HepG2 (cell line): ENCODE measurements at regions not wholly inside any gene's neighbourhood (a gene's known extent, or its start where the extent isn't known, plus 50 kb on each side); places are given as distances from the start of the nearest gene placed in this dataset.

Experiments used
- ATAC-seq: fragments of 200-7000 bp; cut with Tn5 transposase; 3 replicates; pipeline ENCODE4 v1.9.1; 2020; ENCODE audit warnings: mild to moderate bottlenecking, moderate library complexity
- BruUV-seq: library from RNA; stranded (reverse); fragments of 400-500 nt; replicated peaks from 2 replicates; lab custom pipeline; 2021; lab: Mats Ljungman, UMichigan
- CTCF ChIA-PET: fragments of 300-600 bp; formaldehyde crosslinking; extraction: SDS; loops from one replicate; lab custom pipeline; 2021; ENCODE audit warnings: low total read pairs, inconsistent platforms, low intra/inter-chr PET ratio; lab: Yijun Ruan, JAX
- POLR2A ChIA-PET: fragments of 350-600 bp; sonication (Branson Sonifier 250); formaldehyde crosslinking; loops from one replicate; lab custom pipeline; 2020; ENCODE audit warnings: antibody characterized with exemption, inconsistent platforms; lab: Yijun Ruan, JAX
- DNase-seq: peaks from one replicate; pipeline ENCODE4 v3.0.0-alpha.2; 2015; ENCODE audit warnings: low spot score
- FAIRE-seq: peaks from 3 replicates; lab custom pipeline; 2011; peaks lifted over from hg19 to GRCh38; lab: Jason Lieb, UNC
- H2AFZ ChIP-seq: one replicate; pipeline ENCODE4 v1.6.1; 2011; ENCODE audit warnings: low read length, inconsistent platforms
- H3K27ac ChIP-seq: fragments of 300-600 bp; 3 replicates; pipeline ENCODE4 v1.8.0; 2011; ENCODE audit warnings: mixed run types, mild to moderate bottlenecking, mixed read lengths, low read length, inconsistent platforms; ENCODE audit not compliant: insufficient read depth; ENCODE audit errors: extremely low read length
- H3K27me3 ChIP-seq, 2 experiments: fragments of 200-600 bp in 1 of 2; 2 replicates in 1 of 2; 3 replicates in 1 of 2; pipeline versions ENCODE4 v1.6.0 to v1.8.0; 2011; ENCODE audit warnings: low read length in 2 of 2, mild to moderate bottlenecking in 2 of 2, moderate library complexity in 2 of 2, inconsistent platforms in 1 of 2; ENCODE audit not compliant: insufficient read depth in 2 of 2, control insufficient read depth in 1 of 2
- H3K36me3 ChIP-seq, 2 experiments: fragments of 200-600 bp in 1 of 2; replicated peaks in 1 of 2; 2 replicates in 1 of 2; 3 replicates in 1 of 2; pipeline versions ENCODE4 v1.5.1 to v1.8.0; 2011; ENCODE audit warnings: low read length in 2 of 2, inconsistent platforms in 1 of 2; ENCODE audit not compliant: insufficient read depth in 2 of 2, control insufficient read depth in 1 of 2
- H3K4me1 ChIP-seq: 2 replicates; pipeline ENCODE4 v1.5.1; 2012; ENCODE audit warnings: low read length, inconsistent platforms; ENCODE audit not compliant: insufficient read depth
- H3K4me2 ChIP-seq: 2 replicates; pipeline ENCODE4 v1.6.0; 2011; ENCODE audit warnings: low read depth, low read length, inconsistent platforms
- H3K4me3 ChIP-seq, 3 experiments: fragments of 200-600 bp in 1 of 3; sonication (generic), shearing (Covaris generic) in 1 of 3; replicated peaks in 1 of 3; 2 replicates each; pipeline ENCODE4 v1.5.1; 2011 to 2016; ENCODE audit warnings: low read length in 3 of 3, inconsistent platforms in 2 of 3, low read depth in 2 of 3, mild to moderate bottlenecking in 2 of 3, control low read depth in 1 of 3, mixed read lengths in 1 of 3; ENCODE audit not compliant: insufficient read depth in 1 of 3
- H3K79me2 ChIP-seq: one replicate; pipeline ENCODE4 v1.6.1; 2011; ENCODE audit warnings: low read length, inconsistent platforms; ENCODE audit not compliant: insufficient read depth
- H3K9ac ChIP-seq: 2 replicates; pipeline ENCODE4 v1.6.0; 2011; ENCODE audit warnings: mild to moderate bottlenecking, low read depth, low read length, inconsistent platforms; ENCODE audit not compliant: insufficient read depth
- H3K9me3 ChIP-seq: 2 replicates; pipeline ENCODE4 v1.5.1; 2012; ENCODE audit warnings: mild to moderate bottlenecking, low read length
- H4K20me1 ChIP-seq: 2 replicates; pipeline ENCODE4 v1.6.0; 2011; ENCODE audit warnings: inconsistent platforms, mild to moderate bottlenecking, low read length, moderate library complexity; ENCODE audit not compliant: insufficient read depth
- DNMT3B ChIP-seq: conservative IDR thresholded peaks from 2 replicates; pipeline ENCODE4 v1.6.1; 2016; ENCODE audit warnings: missing biosample characterization, control low read depth
- ELF4 ChIP-seq: sonication (generic); formaldehyde crosslinking; IDR thresholded peaks from 2 replicates; pipeline ENCODE4 v1.5.0; 2020; ENCODE audit warnings: missing genetic modification reagents, mild to moderate bottlenecking, moderate library complexity, borderline replicate concordance
- IRF2 ChIP-seq: IDR thresholded peaks from 2 replicates; pipeline ENCODE4 v1.6.1; 2018; ENCODE audit warnings: missing genetic modification reagents, missing compliant biosample characterization
- MYC ChIP-seq: sonication (generic); formaldehyde crosslinking; IDR thresholded peaks from 2 replicates; pipeline ENCODE4 v1.9.0; 2021; ENCODE audit warnings: missing genetic modification reagents, borderline replicate concordance
- NFE2 ChIP-seq: sonication (generic); formaldehyde crosslinking; IDR thresholded peaks from 2 replicates; pipeline ENCODE4 v1.4.0; 2020; ENCODE audit warnings: missing genetic modification reagents
- PAWR ChIP-seq: sonication (generic); formaldehyde crosslinking; IDR thresholded peaks from 2 replicates; pipeline ENCODE4 v1.4.0; 2020; ENCODE audit warnings: missing genetic modification reagents, mild to moderate bottlenecking, borderline replicate concordance
- ZBTB1 ChIP-seq: sonication (generic); formaldehyde crosslinking; IDR thresholded peaks from 2 replicates; pipeline ENCODE4 v1.4.0; 2020; ENCODE audit warnings: missing genetic modification reagents, borderline replicate concordance
- ZBTB38 ChIP-seq: sonication (generic); formaldehyde crosslinking; IDR thresholded peaks from 2 replicates; pipeline ENCODE4 v1.5.1; 2020; ENCODE audit warnings: mild to moderate bottlenecking, missing genetic modification reagents
- ZNF672 ChIP-seq: sonication (generic); formaldehyde crosslinking; IDR thresholded peaks from 2 replicates; pipeline ENCODE4 v1.8.1; 2022; ENCODE audit warnings: missing genetic modification reagents
- ZNF678 ChIP-seq: sonication (generic); formaldehyde crosslinking; IDR thresholded peaks from 2 replicates; pipeline ENCODE4 v1.4.0; 2020; ENCODE audit warnings: mild to moderate bottlenecking, missing genetic modification reagents
- ZNF850 ChIP-seq: sonication (generic); formaldehyde crosslinking; conservative IDR thresholded peaks from 2 replicates; pipeline ENCODE4 v1.9.0; 2021; ENCODE audit warnings: mild to moderate bottlenecking, missing genetic modification reagents
- WGBS: methylation state at CpG from one replicate; pipeline ENCODE4 v1.1.6; 2017; ENCODE audit warnings: low lambda C conversion rate; 5-methylcytosine and 5-hydroxymethylcytosine counted together
- in situ Hi-C: cut with HindIII; loops from 2 replicates; pipeline ENCODE4 v1.10.0; 2017; ENCODE audit warnings: low pct_unique_long_range_greater_than_20kb; ENCODE audit not compliant: extremely low pct_ligation_motif_present
- intact Hi-C: fragments of 100-400 bp; cut with micrococcal nuclease; formaldehyde crosslinking; loops from one replicate; pipeline ENCODE4 v1.10.0; 2022; ENCODE audit not compliant: unreplicated experiment
- TF ChIP-seq, protein P1 (sequence below): sonication (generic); formaldehyde crosslinking; IDR thresholded peaks from 2 replicates; pipeline ENCODE4 v1.4.0; 2020; ENCODE audit warnings: missing genetic modification reagents
- TF ChIP-seq, protein P2 (sequence below): IDR thresholded peaks from 2 replicates; pipeline ENCODE4 v1.6.1; 2012; ENCODE audit warnings: inconsistent platforms
- TF ChIP-seq, protein P3 (sequence below): sonication (generic); formaldehyde crosslinking; IDR thresholded peaks from 2 replicates; pipeline ENCODE4 v1.5.0; 2020; ENCODE audit warnings: mild to moderate bottlenecking, missing genetic modification reagents
- TF ChIP-seq, protein P4 (sequence below): sonication (generic); formaldehyde crosslinking; IDR thresholded peaks from 2 replicates; pipeline ENCODE4 v1.8.1; 2023; ENCODE audit warnings: mild to moderate bottlenecking, missing genetic modification reagents, borderline replicate concordance
- TF ChIP-seq, protein P5 (sequence below): sonication (generic); formaldehyde crosslinking; IDR thresholded peaks from 2 replicates; pipeline ENCODE4 v1.8.0; 2022; ENCODE audit warnings: low read depth, missing genetic modification reagents
- TF ChIP-seq, protein P6 (sequence below): sonication (generic); formaldehyde crosslinking; conservative IDR thresholded peaks from 2 replicates; pipeline ENCODE4 v1.8.0; 2022; ENCODE audit warnings: low read depth, missing genetic modification reagents

DNA sequence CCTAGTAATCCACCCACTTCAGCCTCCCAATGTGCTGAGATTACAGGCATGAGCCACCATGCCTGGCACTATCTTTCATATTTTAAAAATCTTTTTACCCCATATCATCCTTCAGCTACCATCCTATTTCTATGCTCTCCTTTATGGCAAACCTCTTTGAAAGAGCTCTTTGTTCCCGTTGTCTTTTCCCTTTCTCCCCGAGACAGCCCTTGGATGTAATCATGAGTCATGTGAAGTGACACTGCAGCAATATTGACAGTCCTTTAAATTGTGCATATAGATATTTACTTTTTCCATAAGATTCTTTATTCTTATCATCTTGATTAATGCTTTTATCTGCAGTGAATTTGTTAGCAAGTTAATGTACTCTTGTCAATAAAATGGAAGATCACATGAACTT, 286.6 kb downstream of the ANKRD7 start (continued):
- TF ChIP-seq, protein P1, sequence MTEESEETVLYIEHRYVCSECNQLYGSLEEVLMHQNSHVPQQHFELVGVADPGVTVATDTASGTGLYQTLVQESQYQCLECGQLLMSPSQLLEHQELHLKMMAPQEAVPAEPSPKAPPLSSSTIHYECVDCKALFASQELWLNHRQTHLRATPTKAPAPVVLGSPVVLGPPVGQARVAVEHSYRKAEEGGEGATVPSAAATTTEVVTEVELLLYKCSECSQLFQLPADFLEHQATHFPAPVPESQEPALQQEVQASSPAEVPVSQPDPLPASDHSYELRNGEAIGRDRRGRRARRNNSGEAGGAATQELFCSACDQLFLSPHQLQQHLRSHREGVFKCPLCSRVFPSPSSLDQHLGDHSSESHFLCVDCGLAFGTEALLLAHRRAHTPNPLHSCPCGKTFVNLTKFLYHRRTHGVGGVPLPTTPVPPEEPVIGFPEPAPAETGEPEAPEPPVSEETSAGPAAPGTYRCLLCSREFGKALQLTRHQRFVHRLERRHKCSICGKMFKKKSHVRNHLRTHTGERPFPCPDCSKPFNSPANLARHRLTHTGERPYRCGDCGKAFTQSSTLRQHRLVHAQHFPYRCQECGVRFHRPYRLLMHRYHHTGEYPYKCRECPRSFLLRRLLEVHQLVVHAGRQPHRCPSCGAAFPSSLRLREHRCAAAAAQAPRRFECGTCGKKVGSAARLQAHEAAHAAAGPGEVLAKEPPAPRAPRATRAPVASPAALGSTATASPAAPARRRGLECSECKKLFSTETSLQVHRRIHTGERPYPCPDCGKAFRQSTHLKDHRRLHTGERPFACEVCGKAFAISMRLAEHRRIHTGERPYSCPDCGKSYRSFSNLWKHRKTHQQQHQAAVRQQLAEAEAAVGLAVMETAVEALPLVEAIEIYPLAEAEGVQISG (CRISPR knock-in tag), result no peak
- TF ChIP-seq, protein P2, sequence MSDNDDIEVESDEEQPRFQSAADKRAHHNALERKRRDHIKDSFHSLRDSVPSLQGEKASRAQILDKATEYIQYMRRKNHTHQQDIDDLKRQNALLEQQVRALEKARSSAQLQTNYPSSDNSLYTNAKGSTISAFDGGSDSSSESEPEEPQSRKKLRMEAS, result no peak
- TF ChIP-seq NFE2 (no peak), ZNF850 (CRISPR knock-in tag) (no peak), PAWR (no peak), MYC (no peak), DNMT3B (CRISPR knock-in tag) (no peak), ZBTB1 (CRISPR knock-in tag) (no peak), ZNF678 (no peak), ELF4 (CRISPR knock-in tag) (no peak)

DNA sequence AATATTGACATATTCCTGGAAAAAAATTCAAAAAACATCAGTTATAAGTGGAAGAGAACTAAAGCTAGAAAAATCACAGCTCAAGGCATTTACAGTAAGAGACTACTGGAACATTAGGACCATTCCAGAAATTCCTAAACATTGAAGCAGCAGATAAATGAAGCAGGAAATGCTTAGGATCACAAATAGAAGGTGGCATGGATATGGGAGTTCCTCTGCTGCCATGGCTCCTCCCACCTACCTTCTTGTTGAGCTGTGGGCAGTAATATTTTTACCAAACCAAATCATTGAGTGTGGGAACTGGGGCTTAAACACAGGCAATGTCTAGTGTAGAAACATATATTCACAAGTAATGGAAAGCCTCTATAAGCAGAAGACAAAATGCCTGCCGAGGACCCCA, 292.8 kb downstream of the ANKRD7 start:
- H3K4me1 ChIP-seq, result no peaks in the 10 kb centered on the region
- DNase-seq (no peak), FAIRE-seq (no peak), ATAC-seq (no peak)
- CTCF ChIA-PET, result no interaction called here
- no peaks in the 10 kb centered on the region for H3K79me2 ChIP-seq
- no peak overlapping the region for H3K9ac ChIP-seq
- WGBS, result 0% methylated on average over 1 of the region's 1 CpG
- no peaks in the 10 kb centered on the region for H3K9me3 ChIP-seq
- H3K36me3 ChIP-seq, result no peaks in the 10 kb centered on the region
- H3K27ac ChIP-seq, result no peak overlapping the region
- no peak overlapping the region for H3K4me3 ChIP-seq
- H4K20me1 ChIP-seq, result no peaks in the 10 kb centered on the region
- H3K4me2 ChIP-seq, result no peak overlapping the region
- no TSS peak for BruUV-seq
- no peak overlapping the region for H2AFZ ChIP-seq
- in situ Hi-C loops (no loop called here), intact Hi-C loops (no loop called here)
- POLR2A ChIA-PET, result no interaction called here
- H3K27me3 ChIP-seq, result no peaks in the 10 kb centered on the region; a peak in 1 of 5 replicates
- TF ChIP-seq ZNF672 (CRISPR knock-in tag) (no peak), ZBTB38 (CRISPR knock-in tag) (no peak), IRF2 (no peak)
- TF ChIP-seq, protein P3, sequence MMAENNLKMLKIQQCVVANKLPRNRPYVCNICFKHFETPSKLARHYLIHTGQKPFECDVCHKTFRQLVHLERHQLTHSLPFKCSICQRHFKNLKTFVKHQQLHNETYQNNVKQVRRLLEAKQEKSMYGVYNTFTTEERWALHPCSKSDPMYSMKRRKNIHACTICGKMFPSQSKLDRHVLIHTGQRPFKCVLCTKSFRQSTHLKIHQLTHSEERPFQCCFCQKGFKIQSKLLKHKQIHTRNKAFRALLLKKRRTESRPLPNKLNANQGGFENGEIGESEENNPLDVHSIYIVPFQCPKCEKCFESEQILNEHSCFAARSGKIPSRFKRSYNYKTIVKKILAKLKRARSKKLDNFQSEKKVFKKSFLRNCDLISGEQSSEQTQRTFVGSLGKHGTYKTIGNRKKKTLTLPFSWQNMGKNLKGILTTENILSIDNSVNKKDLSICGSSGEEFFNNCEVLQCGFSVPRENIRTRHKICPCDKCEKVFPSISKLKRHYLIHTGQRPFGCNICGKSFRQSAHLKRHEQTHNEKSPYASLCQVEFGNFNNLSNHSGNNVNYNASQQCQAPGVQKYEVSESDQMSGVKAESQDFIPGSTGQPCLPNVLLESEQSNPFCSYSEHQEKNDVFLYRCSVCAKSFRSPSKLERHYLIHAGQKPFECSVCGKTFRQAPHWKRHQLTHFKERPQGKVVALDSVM (CRISPR knock-in tag), result no peak
- TF ChIP-seq, protein P4, sequence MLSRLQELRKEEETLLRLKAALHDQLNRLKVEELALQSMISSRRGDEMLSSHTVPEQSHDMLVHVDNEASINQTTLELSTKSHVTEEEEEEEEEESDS, result no peak
- TF ChIP-seq, protein P5, sequence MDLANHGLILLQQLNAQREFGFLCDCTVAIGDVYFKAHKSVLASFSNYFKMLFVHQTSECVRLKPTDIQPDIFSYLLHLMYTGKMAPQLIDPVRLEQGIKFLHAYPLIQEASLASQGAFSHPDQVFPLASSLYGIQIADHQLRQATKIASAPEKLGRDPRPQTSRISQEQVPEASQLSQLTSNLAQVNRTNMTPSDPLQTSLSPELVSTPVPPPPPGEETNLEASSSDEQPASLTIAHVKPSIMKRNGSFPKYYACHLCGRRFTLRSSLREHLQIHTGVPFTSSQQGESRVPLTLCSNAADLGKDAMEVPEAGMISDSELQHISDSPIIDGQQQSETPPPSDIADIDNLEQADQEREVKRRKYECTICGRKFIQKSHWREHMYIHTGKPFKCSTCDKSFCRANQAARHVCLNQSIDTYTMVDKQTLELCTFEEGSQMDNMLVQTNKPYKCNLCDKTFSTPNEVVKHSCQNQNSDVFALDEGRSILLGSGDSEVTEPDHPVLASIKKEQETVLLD, result no peak
- TF ChIP-seq, protein P6, sequence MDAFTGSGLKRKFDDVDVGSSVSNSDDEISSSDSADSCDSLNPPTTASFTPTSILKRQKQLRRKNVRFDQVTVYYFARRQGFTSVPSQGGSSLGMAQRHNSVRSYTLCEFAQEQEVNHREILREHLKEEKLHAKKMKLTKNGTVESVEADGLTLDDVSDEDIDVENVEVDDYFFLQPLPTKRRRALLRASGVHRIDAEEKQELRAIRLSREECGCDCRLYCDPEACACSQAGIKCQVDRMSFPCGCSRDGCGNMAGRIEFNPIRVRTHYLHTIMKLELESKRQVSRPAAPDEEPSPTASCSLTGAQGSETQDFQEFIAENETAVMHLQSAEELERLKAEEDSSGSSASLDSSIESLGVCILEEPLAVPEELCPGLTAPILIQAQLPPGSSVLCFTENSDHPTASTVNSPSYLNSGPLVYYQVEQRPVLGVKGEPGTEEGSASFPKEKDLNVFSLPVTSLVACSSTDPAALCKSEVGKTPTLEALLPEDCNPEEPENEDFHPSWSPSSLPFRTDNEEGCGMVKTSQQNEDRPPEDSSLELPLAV (CRISPR knock-in tag), result no peak
